Heart right ventricle (tissue), 16 donors: ENCODE measurements at regions not wholly inside any gene's neighbourhood (a gene's known extent, or its start where the extent isn't known, plus 50 kb on each side); places are given as distances from the start of the nearest gene placed in this dataset.
"Not testable (repeated sequence)": the region's sequence is repeated elsewhere in the genome, so short reads cannot be mapped to it uniquely, and the experiment has no call there.

ENCODE experiments used
- ATAC-seq, 8 donors: fragments of 200-7000 bp; cut with Tn5 transposase; one replicate each; pipeline ENCODE4 v1.9.1; 2020; ENCODE audit warnings: mild to moderate bottlenecking in 8 of 8, moderate library complexity in 8 of 8, moderate number of reproducible peaks in 1 of 8
- DNase-seq, 2 donors: peaks; one replicate each; pipeline ENCODE4 v3.0.0-alpha.2; 2020
- H3K27ac ChIP-seq, 10 donors: fragments of 200-600 bp; sonication (generic) in 2 of 10; one replicate each; pipeline versions ENCODE4 v1.5.0 to v1.8.0; 2020 to 2022; ENCODE audit warnings: mild to moderate bottlenecking in 3 of 10
- H3K27me3 ChIP-seq, 7 donors: fragments of 200-600 bp; one replicate each; pipeline ENCODE4 v1.8.0; 2021 to 2022; ENCODE audit warnings: mild to moderate bottlenecking in 2 of 7
- H3K36me3 ChIP-seq, 9 donors: fragments of 200-600 bp; sonication (generic) in 1 of 9; one replicate each; pipeline versions ENCODE4 v1.5.0 to v1.8.0; 2020 to 2022; ENCODE audit warnings: mild to moderate bottlenecking in 2 of 9
- H3K4me1 ChIP-seq, 9 donors: fragments of 200-600 bp; sonication (generic) in 1 of 9; one replicate each; pipeline versions ENCODE4 v1.5.0 to v1.8.0; 2020 to 2022; ENCODE audit warnings: mild to moderate bottlenecking in 4 of 9
- H3K4me3 ChIP-seq, 10 donors: fragments of 200-600 bp; sonication (generic) in 2 of 10; one replicate each; pipeline versions ENCODE4 v1.5.0 to v1.8.0; 2020 to 2022; ENCODE audit warnings: mild to moderate bottlenecking in 7 of 10, moderate library complexity in 2 of 10
- H3K9me3 ChIP-seq, 11 donors: fragments of 200-600 bp in 10 of 11; sonication (generic) in 2 of 11; one replicate each; pipeline versions ENCODE4 v1.5.0 to v1.8.0; 2013 to 2022; ENCODE audit warnings: mild to moderate bottlenecking in 2 of 11, control low read depth in 1 of 11, moderate library complexity in 1 of 11
- CTCF ChIP-seq, 9 donors: fragments of 200-600 bp; sonication (generic) in 2 of 9; IDR thresholded peaks; one replicate each; pipeline versions ENCODE4 v1.5.0 to v1.8.0; 2021 to 2022; ENCODE audit warnings: antibody characterized with exemption in 9 of 9, mild to moderate bottlenecking in 5 of 9, moderate library complexity in 1 of 9
- WGBS, 2 donors: extraction: QIAGEN DNeasy Blood & Tissue Kit; methylation state at CpG; one replicate each; pipeline ENCODE4 v1.1.7; 2013; ENCODE audit warnings: inconsistent platforms in 1 of 2; 5-methylcytosine and 5-hydroxymethylcytosine counted together
- intact Hi-C, 10 donors: fragments of 100-400 bp; cut with DNase I; formaldehyde crosslinking; loops; one replicate each; pipeline versions ENCODE4 v1.11.1 to v1.14.2; 2022
- donor health status: Arrhythmogenic right ventricular cardiomyopathy.
- donor health status: ischemic (EF 13 %, LVEDD 7.1; RV severe dilation, severe dysfunction).
- donor health status: healthy with polysubstance abuse.
- donor health status: DM: no; HTN: yes; CAD: no.
- donor health status: DM: no; HTN: no; CAD: no.
- donor health status: ischemic (EF 25% LVEDD 6.9; RV normal size, moderate dysfunction).
- donor health status: ischemic (EF 25% LVEDD 5.7; RV mildly dilated, moderate dysfunction).
- donor health status: healthy.
- donor health status: DM: yes; HTN: yes; CAD: no.
- donor health status: Ischemic cardiomyopathy.
- donor health status: ischemic (EF 35%, LVEDD 5.7; RV mildly dilated, moderate dysfunction).
- donor health status: nonischemic (EF 11% LVEDD 7.7; RV severe dilation, severe dysfunction).
- donor health status: DM: yes; HTN: yes; CAD: no.
- donor health status: PGD.
- donor health status: ischemic (EF 29% LVEDD 5.4; RV normal size, mild dysfunction).
- donor health status: nonischemic (EF 23%, LVEDD 6.1; RV moderate dilation, normal function).

GRCh38 chr15:83335542-83335941 is 51.1 kb upstream of the BNC1 start:
- WGBS, 2 donors = 73 to 92% methylated on average over 1 of the region's 1 CpG
- H3K27me3 ChIP-seq, H3K27ac ChIP-seq, H3K4me1 ChIP-seq, intact Hi-C loops, ATAC-seq, H3K36me3 ChIP-seq, H3K9me3 ChIP-seq, DNase-seq, H3K4me3 ChIP-seq: not testable (repeated sequence)

- 78 to 83% methylated on average over 5 of the region's 5 CpGs for WGBS, 2 donors
These were observed 54.9 kb upstream of the BNC1 start for GRCh38 chr15:83339396-83339795.

GRCh38 chr15:83340087-83340486 is 55.6 kb upstream of the BNC1 start:
- Histone ChIP-seq H3K36me3 (no peaks in the 10 kb centered on the region), H3K9me3 (peaks cover 0 to 3% (median 0%) of the 10 kb centered on the region in 11 donors), H3K4me3 (no peak overlapping the region), H3K27me3 (peaks cover 0 to 31% (median 14%) of the 10 kb centered on the region in 7 donors), H3K4me1 (no peaks in the 10 kb centered on the region), H3K27ac (no peak overlapping the region)
- intact Hi-C loops = no loop called here
- 85 to 93% methylated on average over 1 of the region's 1 CpG for WGBS, 2 donors
- TF ChIP-seq CTCF (IDR thresholded peaks at IDR 0.05) = no peak
- no peak for ATAC-seq
- DNase-seq = no peak

More at GRCh38 chr15:83339396-83339795, 54.9 kb upstream of the BNC1 start:
- TF ChIP-seq CTCF (IDR thresholded peaks at IDR 0.05) = no peak
- ATAC-seq = no peak
- no peaks in the 10 kb centered on the region for H3K36me3 ChIP-seq
- H3K27ac ChIP-seq = no peak overlapping the region
- DNase-seq = no peak
- intact Hi-C loops = no loop called here
- peaks cover 0 to 24% (median 9%) of the 10 kb centered on the region in 7 donors for H3K27me3 ChIP-seq
- H3K4me1 ChIP-seq = no peaks in the 10 kb centered on the region
- H3K9me3 ChIP-seq = peaks cover 0 to 3% (median 0%) of the 10 kb centered on the region in 11 donors
- no peak overlapping the region for H3K4me3 ChIP-seq

- no peak for ATAC-seq
- 50 to 59% methylated on average over 3 of the region's 3 CpGs for WGBS, 2 donors
- Histone ChIP-seq H3K27me3 (peaks cover 0 to 64% (median 44%) of the 10 kb centered on the region in 7 donors), H3K9me3 (no peaks in the 10 kb centered on the region), H3K4me1 (no peaks in the 10 kb centered on the region), H3K36me3 (no peaks in the 10 kb centered on the region), H3K4me3 (no peak overlapping the region), H3K27ac (no peak overlapping the region)
- no peak for DNase-seq
- no peak for TF ChIP-seq CTCF (IDR thresholded peaks at IDR 0.05)
- intact Hi-C loops = no loop called here
These were observed 61.9 kb upstream of the BNC1 start for GRCh38 chr15:83346342-83346741.

- Histone ChIP-seq H3K27me3 (peaks cover 0 to 39% (median 24%) of the 10 kb centered on the region in 7 donors), H3K4me1 (no peaks in the 10 kb centered on the region), H3K27ac (no peak overlapping the region), H3K36me3 (no peaks in the 10 kb centered on the region), H3K4me3 (no peak overlapping the region), H3K9me3 (peaks cover 0 to 6% (median 0%) of the 10 kb centered on the region in 11 donors)
- TF ChIP-seq CTCF (IDR thresholded peaks at IDR 0.05) = no peak
- DNase-seq = no peak
- 63 to 86% methylated on average over 1 of the region's 1 CpG for WGBS, 2 donors
- intact Hi-C loops = no loop called here
- ATAC-seq = no peak
These were observed 67.7 kb upstream of the BNC1 start for GRCh38 chr15:83352119-83352518.
